Endodermal cell (in vitro differentiated cells): ENCODE measurements at regions not wholly inside any gene's neighbourhood (a gene's known extent, or its start where the extent isn't known, plus 50 kb on each side); places are given as distances from the start of the nearest gene placed in this dataset.

ENCODE experiments used
- DNase-seq: peaks from one replicate; pipeline ENCODE4 v3.0.0-alpha.2; 2017
- H3K27ac ChIP-seq: 2 replicates; pipeline ENCODE4 v1.5.1; 2013; ENCODE audit warnings: mild to moderate bottlenecking, low read depth, low read length, moderate library complexity
- H3K27me3 ChIP-seq: 2 replicates; pipeline ENCODE4 v1.6.1; 2013; ENCODE audit warnings: mild to moderate bottlenecking, low read length, moderate library complexity; ENCODE audit not compliant: insufficient read depth, control insufficient read depth, poor library complexity, severe bottlenecking
- H3K36me3 ChIP-seq: 2 replicates; pipeline ENCODE4 v1.7.0; 2013; ENCODE audit warnings: mild to moderate bottlenecking, low read length, moderate library complexity; ENCODE audit not compliant: control insufficient read depth, insufficient read depth
- H3K4me1 ChIP-seq: one replicate; pipeline ENCODE4 v1.7.0; 2013; ENCODE audit warnings: low read length; ENCODE audit not compliant: control insufficient read depth, insufficient read depth
- H3K4me3 ChIP-seq: 2 replicates; pipeline ENCODE4 v1.5.1; 2013; ENCODE audit warnings: mild to moderate bottlenecking, low read length, moderate library complexity
- H3K9ac ChIP-seq: 2 replicates; pipeline ENCODE4 v1.6.1; 2013; ENCODE audit warnings: mild to moderate bottlenecking, low read length, moderate library complexity; ENCODE audit not compliant: poor library complexity, severe bottlenecking; ENCODE audit errors: extremely low read depth
- H3K9me3 ChIP-seq: 2 replicates; pipeline ENCODE4 v1.6.1; 2013; ENCODE audit warnings: mild to moderate bottlenecking, low read length, moderate library complexity; ENCODE audit not compliant: control insufficient read depth
- H3K27ac Mint-ChIP-seq: 2 replicates; pipeline ENCODE4 v1.8.0; 2020; ENCODE audit warnings: mixed read lengths
- H3K27me3 Mint-ChIP-seq: 2 replicates; pipeline ENCODE4 v1.8.0; 2021; ENCODE audit warnings: mild to moderate bottlenecking, mixed read lengths; ENCODE audit not compliant: insufficient read depth
- H3K36me3 Mint-ChIP-seq: 2 replicates; pipeline ENCODE4 v1.8.0; 2020; ENCODE audit warnings: low read depth, mixed read lengths
- H3K4me1 Mint-ChIP-seq: 2 replicates; pipeline ENCODE4 v1.8.0; 2020; ENCODE audit warnings: mixed read lengths
- H3K4me3 Mint-ChIP-seq: 2 replicates; pipeline ENCODE4 v1.8.0; 2020; ENCODE audit warnings: mild to moderate bottlenecking, moderate library complexity, mixed read lengths
- H3K9me3 Mint-ChIP-seq: 2 replicates; pipeline ENCODE4 v1.8.0; 2020; ENCODE audit warnings: mild to moderate bottlenecking, mixed read lengths
- WGBS, 2 experiments: methylation state at CpG; one replicate each; pipeline versions ENCODE4 v1.1.5 to v1.1.7; 2013; ENCODE audit warnings: missing lambda C conversion rate in 2 of 2, mixed read lengths in 1 of 2; ENCODE audit not compliant: insufficient coverage in 1 of 2, insufficient read length in 1 of 2; 5-methylcytosine and 5-hydroxymethylcytosine counted together
- TF ChIP-seq, protein P1 (sequence below): fragments of 200-600 bp; sonication (generic); conservative IDR thresholded peaks from 2 replicates; pipeline ENCODE4 v1.5.0; 2021; ENCODE audit warnings: antibody characterized with exemption, mild to moderate bottlenecking

DNA sequence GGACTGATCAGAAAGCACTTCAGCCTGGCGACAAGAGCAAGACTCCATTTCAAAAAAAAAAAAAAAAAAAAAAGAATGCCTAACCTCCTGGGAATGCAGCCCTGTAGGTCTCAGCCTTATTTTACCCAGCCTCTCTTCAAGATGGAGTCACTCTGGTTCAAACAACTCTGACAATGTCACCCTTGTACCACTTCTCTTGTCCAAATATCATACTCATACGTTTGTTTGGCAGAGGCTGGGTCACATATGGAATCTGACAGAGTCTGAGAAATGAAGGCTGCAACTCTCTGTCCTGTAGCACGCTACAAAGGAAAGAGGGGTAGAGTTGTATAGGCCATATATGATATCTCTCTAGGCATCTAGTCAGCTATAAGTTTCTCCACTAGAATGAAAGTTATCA lies 58.6 kb upstream of the GSAP start:
- WGBS, 2 experiments, result 93 to 100% methylated on average over 1 to 3 of the region's 3 CpGs
- Histone ChIP-seq H3K9me3 (peaks cover under 1% of the 10 kb centered on the region), H3K9ac (no peak overlapping the region), H3K36me3 (no peaks in the 10 kb centered on the region), H3K27ac (no peak overlapping the region), H3K4me1 (no peaks in the 10 kb centered on the region), H3K27me3 (no peaks in the 10 kb centered on the region), H3K4me3 (no peak overlapping the region)
- DNase-seq, result no peak
- TF ChIP-seq, protein P1, sequence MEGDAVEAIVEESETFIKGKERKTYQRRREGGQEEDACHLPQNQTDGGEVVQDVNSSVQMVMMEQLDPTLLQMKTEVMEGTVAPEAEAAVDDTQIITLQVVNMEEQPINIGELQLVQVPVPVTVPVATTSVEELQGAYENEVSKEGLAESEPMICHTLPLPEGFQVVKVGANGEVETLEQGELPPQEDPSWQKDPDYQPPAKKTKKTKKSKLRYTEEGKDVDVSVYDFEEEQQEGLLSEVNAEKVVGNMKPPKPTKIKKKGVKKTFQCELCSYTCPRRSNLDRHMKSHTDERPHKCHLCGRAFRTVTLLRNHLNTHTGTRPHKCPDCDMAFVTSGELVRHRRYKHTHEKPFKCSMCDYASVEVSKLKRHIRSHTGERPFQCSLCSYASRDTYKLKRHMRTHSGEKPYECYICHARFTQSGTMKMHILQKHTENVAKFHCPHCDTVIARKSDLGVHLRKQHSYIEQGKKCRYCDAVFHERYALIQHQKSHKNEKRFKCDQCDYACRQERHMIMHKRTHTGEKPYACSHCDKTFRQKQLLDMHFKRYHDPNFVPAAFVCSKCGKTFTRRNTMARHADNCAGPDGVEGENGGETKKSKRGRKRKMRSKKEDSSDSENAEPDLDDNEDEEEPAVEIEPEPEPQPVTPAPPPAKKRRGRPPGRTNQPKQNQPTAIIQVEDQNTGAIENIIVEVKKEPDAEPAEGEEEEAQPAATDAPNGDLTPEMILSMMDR, result no peak
- Mint-ChIP-seq H3K27me3 (no peaks in the 10 kb centered on the region), H3K4me1 (peaks cover 5% of the 10 kb centered on the region), H3K27ac (no peak overlapping the region), H3K4me3 (no peak overlapping the region), H3K9me3 (peaks cover 4% of the 10 kb centered on the region), H3K36me3 (no peaks in the 10 kb centered on the region)

DNA sequence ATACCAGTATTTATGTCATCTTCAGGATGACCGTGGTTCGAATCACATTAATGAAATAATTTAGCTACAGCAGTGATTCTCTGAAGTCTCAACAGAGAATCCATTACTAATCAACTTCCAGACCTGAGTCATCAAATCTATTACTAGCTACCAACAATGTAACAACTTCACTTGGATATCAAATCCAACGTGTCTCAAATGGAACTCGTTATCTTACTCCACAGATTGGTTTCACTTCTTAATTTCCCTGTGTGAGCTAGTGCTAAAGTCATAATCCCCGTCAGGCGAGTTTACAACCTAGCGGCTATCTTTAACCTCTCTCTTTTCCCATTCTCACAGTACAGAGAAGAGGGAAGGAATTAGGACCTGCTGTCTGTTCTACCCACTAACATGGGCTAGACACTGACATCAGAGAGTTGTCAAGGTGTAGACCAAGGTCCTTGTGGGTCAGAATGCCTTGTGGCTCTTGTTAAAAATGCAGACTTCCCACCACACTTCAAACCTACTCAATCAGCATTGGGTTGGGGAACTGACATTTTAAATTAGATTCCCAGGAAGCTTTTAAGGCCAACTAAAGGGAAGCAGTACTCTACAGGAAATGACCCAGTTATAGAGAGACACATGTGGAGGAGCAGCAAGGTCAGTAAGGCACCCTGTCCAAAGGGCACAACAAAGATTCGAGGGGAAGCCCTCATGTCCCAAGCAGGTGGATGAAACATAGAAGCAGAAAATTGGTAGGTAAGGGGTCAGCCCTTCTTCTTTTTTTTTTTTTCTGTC lies 57.3 kb upstream of the GSAP start:
- Histone ChIP-seq H3K36me3 (no peaks in the 10 kb centered on the region), H3K9me3 (peaks cover 14% of the 10 kb centered on the region), H3K4me3 (no peak overlapping the region), H3K9ac (no peak overlapping the region), H3K27me3 (no peaks in the 10 kb centered on the region), H3K4me1 (no peaks in the 10 kb centered on the region), H3K27ac (no peak overlapping the region)
- Mint-ChIP-seq H3K36me3 (no peaks in the 10 kb centered on the region), H3K27me3 (no peaks in the 10 kb centered on the region), H3K27ac (no peak overlapping the region), H3K9me3 (peaks cover 16% of the 10 kb centered on the region), H3K4me3 (no peak overlapping the region), H3K4me1 (peaks cover 5% of the 10 kb centered on the region)
- DNase-seq, result no peak
- TF ChIP-seq, protein P1, result no peak
- 94 to 98% methylated on average over 4 to 8 of the region's 8 CpGs for WGBS, 2 experiments

DNA sequence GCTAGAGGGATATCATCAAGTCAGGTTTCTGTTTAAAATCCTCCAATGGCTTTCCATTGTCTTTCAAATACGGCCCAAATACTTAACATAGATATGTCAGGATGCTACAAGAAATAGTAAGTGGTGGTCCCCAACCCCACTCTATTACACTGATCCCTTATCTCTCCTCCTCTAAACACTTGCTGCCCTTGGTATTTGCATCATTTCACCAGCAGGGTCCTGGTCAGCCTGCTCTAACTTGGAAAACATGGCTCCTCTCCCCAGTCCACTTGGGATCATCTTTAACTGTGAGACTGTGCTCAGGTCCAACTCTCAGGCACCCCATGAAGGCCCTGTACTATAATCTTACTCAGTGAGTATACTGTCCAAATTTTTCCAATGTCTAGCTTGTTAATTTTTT lies 53.8 kb upstream of the GSAP start:
- Mint-ChIP-seq H3K27ac (no peak overlapping the region), H3K4me3 (no peak overlapping the region), H3K36me3 (no peaks in the 10 kb centered on the region), H3K9me3 (peaks cover 16% of the 10 kb centered on the region), H3K4me1 (no peaks in the 10 kb centered on the region), H3K27me3 (no peaks in the 10 kb centered on the region)
- Histone ChIP-seq H3K27ac (no peak overlapping the region), H3K4me1 (no peaks in the 10 kb centered on the region), H3K27me3 (no peaks in the 10 kb centered on the region), H3K4me3 (no peak overlapping the region), H3K9ac (no peak overlapping the region), H3K9me3 (peaks cover 15% of the 10 kb centered on the region), H3K36me3 (no peaks in the 10 kb centered on the region)
- TF ChIP-seq, protein P1, result peak; percentile 27
- 69% methylated on average over 1 of the region's 1 CpG; no CpG with 5 or more reads in 1 of the 2 experiments for WGBS, 2 experiments
- no peak for DNase-seq
